HepG2 (cell line): ENCODE measurements at regions not wholly inside any gene's neighbourhood (a gene's known extent, or its start where the extent isn't known, plus 50 kb on each side); places are given as distances from the start of the nearest gene placed in this dataset.

Experiments
- BRF2 ChIP-seq: sonication (generic); formaldehyde crosslinking; IDR thresholded peaks from 2 replicates; pipeline ENCODE4 v1.8.1; 2022; ENCODE audit warnings: mild to moderate bottlenecking, missing genetic modification reagents
- GABPA ChIP-seq, 2 experiments: IDR thresholded peaks; 2 replicates each; pipeline ENCODE4 v1.6.1; 2011 to 2016; ENCODE audit warnings: low read depth in 2 of 2, low read length in 1 of 2, missing biosample characterization in 1 of 2, missing genetic modification characterization in 1 of 2
- POLR2A ChIP-seq, 2 experiments: IDR thresholded peaks; 2 replicates each; pipeline ENCODE4 v1.6.1; 2011; ENCODE audit warnings: low read depth in 2 of 2, low read length in 2 of 2, mild to moderate bottlenecking in 1 of 2, moderate library complexity in 1 of 2; ENCODE audit not compliant: insufficient read depth in 1 of 2
- SALL2 ChIP-seq: sonication (generic); formaldehyde crosslinking; IDR thresholded peaks from 2 replicates; pipeline ENCODE4 v1.8.1; 2023; ENCODE audit warnings: mild to moderate bottlenecking, missing genetic modification reagents, inconsistent platforms
- THYN1 ChIP-seq: sonication (generic); formaldehyde crosslinking; IDR thresholded peaks from 2 replicates; pipeline ENCODE4 v1.8.1; 2023; ENCODE audit warnings: low read depth, mild to moderate bottlenecking, moderate library complexity, missing genetic modification reagents, borderline replicate concordance
- YEATS4 ChIP-seq: sonication (generic); formaldehyde crosslinking; IDR thresholded peaks from 2 replicates; pipeline ENCODE4 v1.4.0; 2020; ENCODE audit warnings: missing genetic modification reagents, borderline replicate concordance
- YY1 ChIP-seq: IDR thresholded peaks from 2 replicates; pipeline ENCODE4 v1.6.1; 2011; ENCODE audit warnings: low read length, low read depth, moderate library complexity, mild to moderate bottlenecking; ENCODE audit not compliant: insufficient read depth, insufficient replicate concordance
- ZBTB2 ChIP-seq: sonication (generic); formaldehyde crosslinking; IDR thresholded peaks from 2 replicates; pipeline ENCODE4 v1.8.0; 2022; ENCODE audit warnings: low read depth, missing genetic modification reagents
- ZNF672 ChIP-seq: sonication (generic); formaldehyde crosslinking; IDR thresholded peaks from 2 replicates; pipeline ENCODE4 v1.8.1; 2022; ENCODE audit warnings: missing genetic modification reagents
- ZSCAN29 ChIP-seq: sonication (generic); formaldehyde crosslinking; conservative IDR thresholded peaks from 2 replicates; pipeline ENCODE4 v1.4.0; 2020; ENCODE audit warnings: mild to moderate bottlenecking, missing genetic modification reagents
- TF ChIP-seq, protein P1 (sequence below): sonication (generic); formaldehyde crosslinking; conservative IDR thresholded peaks from 2 replicates; pipeline ENCODE4 v1.4.0; 2020; ENCODE audit warnings: missing genetic modification reagents
- TF ChIP-seq, protein P2 (sequence below): sonication (generic); formaldehyde crosslinking; IDR thresholded peaks from 2 replicates; pipeline ENCODE4 v1.9.0; 2021; ENCODE audit warnings: missing genetic modification reagents, borderline replicate concordance

GRCh38 chr20:60877071-60877857 lies 374.8 kb upstream of the CDH4 start:
- TF ChIP-seq, protein P1, sequence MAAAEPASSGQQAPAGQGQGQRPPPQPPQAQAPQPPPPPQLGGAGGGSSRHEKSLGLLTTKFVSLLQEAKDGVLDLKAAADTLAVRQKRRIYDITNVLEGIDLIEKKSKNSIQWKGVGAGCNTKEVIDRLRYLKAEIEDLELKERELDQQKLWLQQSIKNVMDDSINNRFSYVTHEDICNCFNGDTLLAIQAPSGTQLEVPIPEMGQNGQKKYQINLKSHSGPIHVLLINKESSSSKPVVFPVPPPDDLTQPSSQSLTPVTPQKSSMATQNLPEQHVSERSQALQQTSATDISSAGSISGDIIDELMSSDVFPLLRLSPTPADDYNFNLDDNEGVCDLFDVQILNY = no peak
- TF ChIP-seq ZBTB2 (CRISPR knock-in tag) (no peak), ZNF672 (no peak), BRF2 (CRISPR knock-in tag) (no peak), YEATS4 (CRISPR knock-in tag) (no peak), ZSCAN29 (no peak), GABPA (IDR thresholded peaks at IDR 0.05; ENCODE audit: low read depth, low read length) (no peak), GABPA (CRISPR knock-in tag; IDR thresholded peaks at IDR 0.05; ENCODE audit: low read depth) (no peak), YY1 (no peak), POLR2A (IDR thresholded peaks at IDR 0.05; ENCODE audit: insufficient read depth in 1 of 2, low read depth in 2 of 2, low read length in 2 of 2) (no peak), SALL2 (CRISPR knock-in tag) (no peak), THYN1 (no peak)
- TF ChIP-seq, protein P2, sequence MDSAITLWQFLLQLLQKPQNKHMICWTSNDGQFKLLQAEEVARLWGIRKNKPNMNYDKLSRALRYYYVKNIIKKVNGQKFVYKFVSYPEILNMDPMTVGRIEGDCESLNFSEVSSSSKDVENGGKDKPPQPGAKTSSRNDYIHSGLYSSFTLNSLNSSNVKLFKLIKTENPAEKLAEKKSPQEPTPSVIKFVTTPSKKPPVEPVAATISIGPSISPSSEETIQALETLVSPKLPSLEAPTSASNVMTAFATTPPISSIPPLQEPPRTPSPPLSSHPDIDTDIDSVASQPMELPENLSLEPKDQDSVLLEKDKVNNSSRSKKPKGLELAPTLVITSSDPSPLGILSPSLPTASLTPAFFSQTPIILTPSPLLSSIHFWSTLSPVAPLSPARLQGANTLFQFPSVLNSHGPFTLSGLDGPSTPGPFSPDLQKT (CRISPR knock-in tag) = no peak
